ENCODE measurements at regions not wholly inside any gene's neighbourhood (a gene's known extent, or its start where the extent isn't known, plus 50 kb on each side); places are given as distances from the start of the nearest gene placed in this dataset.
"Not testable (repeated sequence)": the region's sequence is repeated elsewhere in the genome, so short reads cannot be mapped to it uniquely, and the experiment has no call there.

GRCh38 chr6:119501798-119502483 is 152.4 kb upstream of the MAN1A1 start:
- DNase-seq (ENCODE audit: low spot score) = no peak

GRCh38 chr6:119499797-119500196 is 150.2 kb upstream of the MAN1A1 start:
- DNase-seq (ENCODE audit: low spot score) = no peak
- TF ChIP-seq CTCF (IDR thresholded peaks at IDR 0.05; ENCODE audit: extremely low read depth, insufficient read depth, missing control alignments) = no peak
- in situ Hi-C loops (cut with MboI; ENCODE audit: low pct_unique_long_range_greater_than_20kb, low sequenced_read_pairs, unreplicated experiment) = no loop called here

More at GRCh38 chr6:119501798-119502483, 152.4 kb upstream of the MAN1A1 start:
- in situ Hi-C loops (cut with MboI; ENCODE audit: low pct_unique_long_range_greater_than_20kb, low sequenced_read_pairs, unreplicated experiment) = no loop called here
- no peak for TF ChIP-seq CTCF (IDR thresholded peaks at IDR 0.05; ENCODE audit: extremely low read depth, insufficient read depth, missing control alignments)

GRCh38 chr6:119497988-119498727 is 148.6 kb upstream of the MAN1A1 start:
- no peak for TF ChIP-seq CTCF (IDR thresholded peaks at IDR 0.05; ENCODE audit: extremely low read depth, insufficient read depth, missing control alignments)
- no peak for DNase-seq (ENCODE audit: low spot score)
- in situ Hi-C loops (cut with MboI; ENCODE audit: low pct_unique_long_range_greater_than_20kb, low sequenced_read_pairs, unreplicated experiment) = no loop called here

- in situ Hi-C loops (cut with MboI; ENCODE audit: low pct_unique_long_range_greater_than_20kb, low sequenced_read_pairs, unreplicated experiment) = no loop called here
- TF ChIP-seq CTCF (IDR thresholded peaks at IDR 0.05; ENCODE audit: extremely low read depth, insufficient read depth, missing control alignments) = no peak
- DNase-seq (ENCODE audit: low spot score) = no peak
Measured at GRCh38 chr6:119495230-119495683, 145.7 kb upstream of the MAN1A1 start.

GRCh38 chr6:119493980-119494379 is 144.4 kb upstream of the MAN1A1 start:
- TF ChIP-seq CTCF (IDR thresholded peaks at IDR 0.05; ENCODE audit: extremely low read depth, insufficient read depth, missing control alignments) = no peak
- in situ Hi-C loops (cut with MboI; ENCODE audit: low pct_unique_long_range_greater_than_20kb, low sequenced_read_pairs, unreplicated experiment) = no loop called here
- DNase-seq (ENCODE audit: low spot score) = no peak

- in situ Hi-C loops (cut with MboI; ENCODE audit: low pct_unique_long_range_greater_than_20kb, low sequenced_read_pairs, unreplicated experiment) = not testable (repeated sequence)
Measured at GRCh38 chr6:119491112-119491511, 141.6 kb upstream of the MAN1A1 start.

GRCh38 chr6:119490050-119490449 is 140.5 kb upstream of the MAN1A1 start:
- DNase-seq (ENCODE audit: low spot score); in situ Hi-C loops (cut with MboI; ENCODE audit: low pct_unique_long_range_greater_than_20kb, low sequenced_read_pairs, unreplicated experiment): not testable (repeated sequence)

More at GRCh38 chr6:119491112-119491511, 141.6 kb upstream of the MAN1A1 start:
- DNase-seq (ENCODE audit: low spot score) = not testable (repeated sequence)

Measured in GM13977 (cell line).